HuH-7.5 (cell line): ENCODE measurements at regions not wholly inside any gene's neighbourhood (a gene's known extent, or its start where the extent isn't known, plus 50 kb on each side); places are given as distances from the start of the nearest gene placed in this dataset.
"Not testable (repeated sequence)": the region's sequence is repeated elsewhere in the genome, so short reads cannot be mapped to it uniquely, and the experiment has no call there.

ENCODE experiments used
- DNase-seq: peaks from one replicate; pipeline ENCODE4 v3.0.0; 2011; ENCODE audit warnings: low spot score

GRCh38 chr17:22503322-22503899 is 811.1 kb downstream of the KCNJ18 start:
- no peak for DNase-seq

- DNase-seq, result no peak
Observed at GRCh38 chr17:22505660-22506059, 813.3 kb downstream of the KCNJ18 start.

GRCh38 chr17:22506231-22506630 is 813.9 kb downstream of the KCNJ18 start:
- DNase-seq, result no peak

- DNase-seq, result no peak
Observed at GRCh38 chr17:22506861-22507260, 814.5 kb downstream of the KCNJ18 start.

- no peak for DNase-seq
Observed at GRCh38 chr17:22507823-22508222, 815.5 kb downstream of the KCNJ18 start.

- no peak for DNase-seq
Observed at GRCh38 chr17:22510504-22510903, 818.2 kb downstream of the KCNJ18 start.

- DNase-seq, result no peak
Observed at GRCh38 chr17:22511431-22511830, 819.1 kb downstream of the KCNJ18 start.

- DNase-seq, result no peak
Observed at GRCh38 chr17:22512057-22512456, 819.7 kb downstream of the KCNJ18 start.

- no peak for DNase-seq
Observed at GRCh38 chr17:22512506-22512905, 820.2 kb downstream of the KCNJ18 start.

- no peak for DNase-seq
Observed at GRCh38 chr17:22512997-22513538, 820.7 kb downstream of the KCNJ18 start.

GRCh38 chr17:22514315-22514714 is 822.0 kb downstream of the KCNJ18 start:
- DNase-seq, result no peak

- DNase-seq, result no peak
Observed at GRCh38 chr17:22514767-22515320, 822.5 kb downstream of the KCNJ18 start.

- no peak for DNase-seq
Observed at GRCh38 chr17:22515599-22515998, 823.3 kb downstream of the KCNJ18 start.

- DNase-seq, result no peak
Observed at GRCh38 chr17:22516861-22517636, 824.7 kb downstream of the KCNJ18 start.

- no peak for DNase-seq
Observed at GRCh38 chr17:22517716-22518115, 825.4 kb downstream of the KCNJ18 start.

- no peak for DNase-seq
Observed at GRCh38 chr17:22518185-22518584, 825.9 kb downstream of the KCNJ18 start.

- not testable (repeated sequence) for DNase-seq
Observed at GRCh38 chr17:22548873-22549272, 856.5 kb downstream of the KCNJ18 start.

- DNase-seq, result not testable (repeated sequence)
Observed at GRCh38 chr17:22551695-22552415, 859.5 kb downstream of the KCNJ18 start.

- no peak for DNase-seq
Observed at GRCh38 chr17:22569459-22570143, 877.3 kb downstream of the KCNJ18 start.

GRCh38 chr17:22570144-22570845 is 878.0 kb downstream of the KCNJ18 start:
- DNase-seq, result no peak

GRCh38 chr17:22599322-22599721 is 907.0 kb downstream of the KCNJ18 start:
- DNase-seq, result no peak
